H1 (cell line): ENCODE measurements at regions not wholly inside any gene's neighbourhood (a gene's known extent, or its start where the extent isn't known, plus 50 kb on each side); places are given as distances from the start of the nearest gene placed in this dataset.

Experiments
- CTCF ChIA-PET: fragments of 300-600 bp; sonication (Branson Sonifier 250); formaldehyde crosslinking; loops from one replicate; lab custom pipeline; 2021; ENCODE audit not compliant: partially characterized antibody; lab: Charles Lee
- POLR2A ChIA-PET: fragments of 300-600 bp; sonication (Branson Sonifier 250); formaldehyde crosslinking; loops from one replicate; lab custom pipeline; 2021; ENCODE audit warnings: inconsistent platforms; ENCODE audit not compliant: partially characterized antibody; lab: Charles Lee
- DNase-seq, 2 experiments: peaks; one replicate each; pipeline versions ENCODE4 v3.0.0 to v3.0.0-alpha.2; 2010 to 2022; ENCODE audit warnings: low spot score in 2 of 2, low read depth in 1 of 2, mixed read lengths in 1 of 2
- FAIRE-seq: peaks from 2 replicates; lab custom pipeline; 2011; peaks lifted over from hg19 to GRCh38; lab: Jason Lieb, UNC
- H2AFZ ChIP-seq: 2 replicates; pipeline ENCODE4 v1.8.1; 2012; ENCODE audit warnings: low read length, inconsistent platforms
- H2AK5ac ChIP-seq: 2 replicates; pipeline ENCODE4 v1.6.1; 2013; ENCODE audit warnings: low read depth, low read length
- H2BK120ac ChIP-seq: replicated peaks from 2 replicates; pipeline ENCODE3; 2013; ENCODE audit warnings: low read depth, low read length, inconsistent platforms
- H2BK12ac ChIP-seq: 2 replicates; pipeline ENCODE4 v1.6.1; 2013; ENCODE audit warnings: low read depth, low read length
- H2BK15ac ChIP-seq: 2 replicates; pipeline ENCODE4 v1.6.1; 2013; ENCODE audit warnings: low read length
- H2BK20ac ChIP-seq: 2 replicates; pipeline ENCODE4 v1.6.1; 2013; ENCODE audit warnings: low read length
- H2BK5ac ChIP-seq: 2 replicates; pipeline ENCODE4 v1.6.1; 2013; ENCODE audit warnings: low read depth, low read length
- H3K14ac ChIP-seq: 2 replicates; pipeline ENCODE4 v1.6.1; 2013; ENCODE audit warnings: inconsistent platforms; ENCODE audit not compliant: insufficient read length
- H3K18ac ChIP-seq: 2 replicates; pipeline ENCODE4 v1.6.1; 2013; ENCODE audit warnings: low read length; ENCODE audit errors: extremely low read depth
- H3K23ac ChIP-seq: 2 replicates; pipeline ENCODE4 v1.6.1; 2013; ENCODE audit warnings: inconsistent platforms; ENCODE audit not compliant: insufficient read length
- H3K23me2 ChIP-seq: 2 replicates; pipeline ENCODE4 v1.6.1; 2013; ENCODE audit warnings: low read depth, low read length
- H3K27ac ChIP-seq: 2 replicates; pipeline ENCODE4 v1.6.1; 2011; ENCODE audit warnings: low read depth, low read length, inconsistent platforms
- H3K27me3 ChIP-seq, 4 experiments: replicated peaks in 1 of 4; 1 replicate in 1 of 4; 2 replicates in 3 of 4; pipeline versions ENCODE4 v1.6.1 to v1.8.1; 2011 to 2013; ENCODE audit warnings: low read length in 3 of 4, mild to moderate bottlenecking in 3 of 4, inconsistent platforms in 2 of 4, mixed read lengths in 2 of 4, moderate library complexity in 1 of 4; ENCODE audit not compliant: control insufficient read depth in 3 of 4, insufficient read depth in 3 of 4; ENCODE audit errors: extremely low read depth in 1 of 4
- H3K36me3 ChIP-seq, 4 experiments: 2 replicates each; pipeline versions ENCODE4 v1.6.1 to v1.8.1; 2011 to 2013; ENCODE audit warnings: mild to moderate bottlenecking in 4 of 4, low read length in 3 of 4, moderate library complexity in 2 of 4, control low read depth in 1 of 4, inconsistent platforms in 1 of 4; ENCODE audit not compliant: insufficient read depth in 4 of 4, control insufficient read depth in 2 of 4
- H3K4ac ChIP-seq: replicated peaks from 2 replicates; pipeline ENCODE3; 2013; ENCODE audit warnings: low read length, low read depth, mixed read lengths, inconsistent platforms; ENCODE audit not compliant: insufficient read length
- H3K4me1 ChIP-seq, 4 experiments: replicated peaks in 1 of 4; 1 replicate in 1 of 4; 2 replicates in 3 of 4; pipeline versions ENCODE4 v1.6.1 to v1.8.1; 2011 to 2013; ENCODE audit warnings: low read length in 3 of 4, inconsistent platforms in 2 of 4, mixed read lengths in 1 of 4; ENCODE audit not compliant: insufficient read depth in 4 of 4, control insufficient read depth in 3 of 4
- H3K4me2 ChIP-seq, 2 experiments: 2 replicates each; pipeline versions ENCODE4 v1.6.1 to v1.8.1; 2011 to 2013; ENCODE audit warnings: low read depth in 2 of 2, low read length in 2 of 2, control low read depth in 1 of 2, inconsistent platforms in 1 of 2, mild to moderate bottlenecking in 1 of 2; ENCODE audit not compliant: insufficient read depth in 1 of 2
- H3K4me3 ChIP-seq, 4 experiments: fragments of 200-600, 300-600 bp in 1 of 4; sonication (generic), shearing (Covaris generic), sonication (Bioruptor Twin) in 1 of 4; 2 replicates each; pipeline versions ENCODE4 v1.5.1 to v1.8.1; 2011 to 2016; ENCODE audit warnings: low read length in 4 of 4, low read depth in 3 of 4, control low read depth in 2 of 4, inconsistent platforms in 2 of 4, mild to moderate bottlenecking in 2 of 4, mixed read lengths in 1 of 4, moderate library complexity in 1 of 4; ENCODE audit not compliant: insufficient read depth in 2 of 4; ENCODE audit errors: extremely low read depth in 1 of 4
- H3K56ac ChIP-seq: replicated peaks from 2 replicates; pipeline ENCODE3; 2013; ENCODE audit warnings: low read depth, mild to moderate bottlenecking, mixed read lengths, low read length, inconsistent platforms; ENCODE audit not compliant: insufficient read length
- H3K79me1 ChIP-seq: 2 replicates; pipeline ENCODE4 v1.6.1; 2013; ENCODE audit warnings: low read depth, low read length, control low read depth
- H3K79me2 ChIP-seq, 2 experiments: 2 replicates each; pipeline versions ENCODE4 v1.6.1 to v1.8.1; 2012 to 2013; ENCODE audit warnings: low read length in 2 of 2, mild to moderate bottlenecking in 2 of 2, inconsistent platforms in 1 of 2; ENCODE audit not compliant: insufficient read depth in 2 of 2, control insufficient read depth in 1 of 2
- H3K9ac ChIP-seq, 4 experiments: replicated peaks in 1 of 4; 1 replicate in 1 of 4; 2 replicates in 3 of 4; pipeline versions ENCODE4 v1.6.1 to v1.8.1; 2011 to 2013; ENCODE audit warnings: low read depth in 3 of 4, low read length in 3 of 4, control low read depth in 2 of 4, mild to moderate bottlenecking in 2 of 4, moderate library complexity in 2 of 4, inconsistent platforms in 1 of 4; ENCODE audit errors: extremely low read depth in 1 of 4
- H3K9me3 ChIP-seq, 2 experiments: 2 replicates each; pipeline versions ENCODE4 v1.6.1 to v1.8.1; 2012 to 2013; ENCODE audit warnings: mild to moderate bottlenecking in 2 of 2, moderate library complexity in 2 of 2, control low read depth in 1 of 2, inconsistent platforms in 1 of 2, low read depth in 1 of 2, low read length in 1 of 2, mixed read lengths in 1 of 2; ENCODE audit not compliant: insufficient read depth in 2 of 2
- H4K20me1 ChIP-seq, 2 experiments: replicated peaks in 1 of 2; 2 replicates each; pipeline versions ENCODE3 to v1.8.1; 2011 to 2013; ENCODE audit warnings: inconsistent platforms in 2 of 2, low read length in 2 of 2, mild to moderate bottlenecking in 1 of 2; ENCODE audit not compliant: insufficient read depth in 2 of 2, control insufficient read depth in 1 of 2
- H4K5ac ChIP-seq: 2 replicates; pipeline ENCODE4 v1.6.1; 2013; ENCODE audit warnings: low read length, low read depth, mixed read lengths, inconsistent platforms; ENCODE audit not compliant: insufficient read length
- H4K8ac ChIP-seq: 2 replicates; pipeline ENCODE4 v1.8.0; 2013; ENCODE audit warnings: mild to moderate bottlenecking, moderate library complexity, low read length, inconsistent platforms; ENCODE audit not compliant: insufficient read depth; ENCODE audit errors: extremely low read depth
- H4K91ac ChIP-seq: replicated peaks from 2 replicates; pipeline ENCODE3; 2013; ENCODE audit warnings: low read length, mixed read lengths, inconsistent platforms; ENCODE audit not compliant: insufficient read length
- BRCA1 ChIP-seq: IDR thresholded peaks from 2 replicates; pipeline ENCODE4 v1.6.1; 2012; ENCODE audit warnings: low read depth, low read length, improper control_type of control experiment
- CBX8 ChIP-seq: fragments of 300-800, 300-1000 bp; sonication (generic); IDR thresholded peaks from 2 replicates; pipeline ENCODE4 v1.7.1; 2016; ENCODE audit warnings: low read depth, low read length, borderline replicate concordance
- CREB1 ChIP-seq: IDR thresholded peaks from 2 replicates; pipeline ENCODE4 v1.6.1; 2012; ENCODE audit warnings: inconsistent platforms
- JUN ChIP-seq: IDR thresholded peaks from 2 replicates; pipeline ENCODE4 v1.6.1; 2011; ENCODE audit warnings: low read depth, mild to moderate bottlenecking, improper control_type of control experiment, low read length
- JUND ChIP-seq: IDR thresholded peaks from 2 replicates; pipeline ENCODE4 v1.6.1; 2011; ENCODE audit warnings: mild to moderate bottlenecking, improper control_type of control experiment, low read length
- KDM1A ChIP-seq: fragments of 200-600, 300-600 bp; sonication (generic); IDR thresholded peaks from 2 replicates; pipeline ENCODE4 v1.7.1; 2016; ENCODE audit warnings: mild to moderate bottlenecking, low read length, borderline replicate concordance
- KDM4A ChIP-seq: IDR thresholded peaks from one replicate; pipeline ENCODE4 v1.7.1; 2012; ENCODE audit warnings: low read depth, mild to moderate bottlenecking, moderate library complexity, low read length, inconsistent platforms; ENCODE audit not compliant: severe bottlenecking
- KDM5A ChIP-seq: fragments of 200-600 bp; IDR thresholded peaks from 2 replicates; pipeline ENCODE4 v1.7.1; 2012; ENCODE audit warnings: mild to moderate bottlenecking, low read length, inconsistent platforms, mixed read lengths
- RBBP5 ChIP-seq: IDR thresholded peaks from 2 replicates; pipeline ENCODE4 v1.7.1; 2012; ENCODE audit warnings: low read depth, mild to moderate bottlenecking, inconsistent platforms, low read length, moderate library complexity, borderline replicate concordance
- SAP30 ChIP-seq: fragments of 300-600 bp; sonication (generic); IDR thresholded peaks from 2 replicates; pipeline ENCODE4 v1.7.1; 2012; ENCODE audit warnings: low read length, moderate library complexity, mild to moderate bottlenecking, inconsistent platforms; ENCODE audit not compliant: insufficient read depth, insufficient replicate concordance
- SIX5 ChIP-seq: IDR thresholded peaks from 2 replicates; pipeline ENCODE4 v1.6.1; 2011; ENCODE audit warnings: mild to moderate bottlenecking, low read depth, low read length
- SP1 ChIP-seq: IDR thresholded peaks from 2 replicates; pipeline ENCODE4 v1.6.1; 2011; ENCODE audit warnings: low read depth, low read length
- SP4 ChIP-seq: IDR thresholded peaks from 2 replicates; pipeline ENCODE4 v1.6.1; 2012; ENCODE audit warnings: low read length, inconsistent platforms
- WGBS, 2 experiments: shearing (Covaris generic) in 1 of 2; methylation state at CpG; one replicate each; pipeline versions ENCODE4 v1.1.6 to v1.1.7; 2013 to 2015; ENCODE audit warnings: low lambda C conversion rate in 2 of 2, mixed read lengths in 2 of 2, inconsistent platforms in 1 of 2, low coverage in 1 of 2, missing lambda C conversion rate in 1 of 2; ENCODE audit not compliant: insufficient replicate concordance in 2 of 2, insufficient coverage in 1 of 2, insufficient read length in 1 of 2; ENCODE audit errors: extremely low coverage in 1 of 2, missing lambda C conversion rate in 1 of 2; 5-methylcytosine and 5-hydroxymethylcytosine counted together
- TF ChIP-seq, protein P1 (sequence below): IDR thresholded peaks from 2 replicates; pipeline ENCODE4 v1.6.1; 2011; ENCODE audit warnings: low read length, improper control_type of control experiment

DNA sequence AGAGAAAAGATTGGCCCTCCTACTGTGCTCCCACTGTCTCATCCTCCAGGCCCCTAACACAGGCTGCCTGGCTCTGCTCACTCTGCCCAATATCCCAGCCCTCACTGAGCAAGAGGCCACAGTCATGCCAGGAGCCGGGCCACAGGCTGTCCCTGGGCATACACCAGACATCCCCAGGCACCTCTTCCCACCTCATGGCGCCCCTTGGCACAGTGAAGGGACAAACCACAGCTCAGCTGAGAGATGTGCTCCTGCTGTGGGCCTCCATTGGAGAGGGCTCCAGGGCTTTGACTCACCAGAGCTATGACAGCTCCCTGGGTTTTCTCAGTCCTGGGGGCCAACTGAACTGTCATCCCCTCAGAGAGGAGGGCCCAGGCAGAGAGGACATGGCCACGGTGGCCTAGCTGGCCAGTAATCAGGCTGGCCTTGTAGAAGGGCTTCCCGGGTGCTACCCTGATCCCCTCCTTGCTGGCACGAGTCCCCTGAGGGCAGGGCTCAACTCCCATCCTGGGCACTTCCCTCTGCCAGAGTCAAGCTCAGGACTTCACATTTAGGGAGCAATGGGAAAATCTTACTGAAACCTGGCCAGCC, 220.9 kb downstream of the TUBA3C start:
- H4K20me1 ChIP-seq = peaks cover 0 to 3% of the 10 kb centered on the region in 2 experiments
- no peak overlapping the region for H3K23ac ChIP-seq
- WGBS, 2 experiments = 67% methylated on average over 5 of the region's 5 CpGs; no CpG with 5 or more reads in 1 of the 2 experiments
- H4K91ac ChIP-seq = no peak overlapping the region
- H3K27me3 ChIP-seq = no peaks in the 10 kb centered on the region
- H3K27ac ChIP-seq = no peak overlapping the region
- no peak overlapping the region for H2BK15ac ChIP-seq
- no peak overlapping the region for H4K5ac ChIP-seq
- H3K14ac ChIP-seq = no peak overlapping the region
- no peak overlapping the region for H3K4ac ChIP-seq
- no peaks in the 10 kb centered on the region for H3K79me2 ChIP-seq
- H3K18ac ChIP-seq = no peak overlapping the region
- H3K4me2 ChIP-seq = no peak overlapping the region
- H3K56ac ChIP-seq = no peak overlapping the region
- H2BK120ac ChIP-seq = no peak overlapping the region
- peaks cover 83 to 95% of the 10 kb centered on the region in 2 experiments for H3K9me3 ChIP-seq
- no peak overlapping the region for H2BK5ac ChIP-seq
- H4K8ac ChIP-seq = no peak overlapping the region
- H3K4me1 ChIP-seq = no peaks in the 10 kb centered on the region
- no peak for DNase-seq
- ChIA-PET POLR2A (no interaction called here), CTCF (no interaction called here)
- H2BK12ac ChIP-seq = no peak overlapping the region
- no peaks in the 10 kb centered on the region for H3K36me3 ChIP-seq
- no peak for FAIRE-seq
- no peak overlapping the region for H2BK20ac ChIP-seq
- no peak overlapping the region for H2AK5ac ChIP-seq
- no peak overlapping the region for H2AFZ ChIP-seq
- no peak overlapping the region for H3K9ac ChIP-seq
- peaks cover 11% of the 10 kb centered on the region; the same call in 1 of the 2 replicates for H3K23me2 ChIP-seq
- no peaks in the 10 kb centered on the region for H3K79me1 ChIP-seq
- no peak overlapping the region for H3K4me3 ChIP-seq
- TF ChIP-seq CREB1 (no peak), SAP30 (no peak), SP4 (no peak), KDM4A (no peak), BRCA1 (no peak), CBX8 (no peak), RBBP5 (no peak), KDM5A (no peak), JUND (no peak), KDM1A (no peak), SP1 (no peak), SIX5 (no peak), JUN (no peak)
- TF ChIP-seq, protein P1, sequence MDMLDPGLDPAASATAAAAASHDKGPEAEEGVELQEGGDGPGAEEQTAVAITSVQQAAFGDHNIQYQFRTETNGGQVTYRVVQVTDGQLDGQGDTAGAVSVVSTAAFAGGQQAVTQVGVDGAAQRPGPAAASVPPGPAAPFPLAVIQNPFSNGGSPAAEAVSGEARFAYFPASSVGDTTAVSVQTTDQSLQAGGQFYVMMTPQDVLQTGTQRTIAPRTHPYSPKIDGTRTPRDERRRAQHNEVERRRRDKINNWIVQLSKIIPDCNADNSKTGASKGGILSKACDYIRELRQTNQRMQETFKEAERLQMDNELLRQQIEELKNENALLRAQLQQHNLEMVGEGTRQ = no peak
